ENCODE measurements at regions not wholly inside any gene's neighbourhood (a gene's known extent, or its start where the extent isn't known, plus 50 kb on each side); places are given as distances from the start of the nearest gene placed in this dataset.

GRCh38 chr12:96099986-96100385, 64.6 kb upstream of the LTA4H start:
- CTCF ChIA-PET, result no interaction called here
- no peak overlapping the region for H3K4me3 ChIP-seq (ENCODE audit: low read depth, low read length)

GRCh38 chr12:96101806-96102205, 66.4 kb upstream of the LTA4H start:
- ChIA-PET POLR2A (no interaction called here), CTCF (no interaction called here)
- TF ChIP-seq CTCF (IDR thresholded peaks at IDR 0.05; ENCODE audit: insufficient read depth, low read length, missing control alignments), result no peak
- no peak for DNase-seq (ENCODE audit: low read depth, low spot score)
- no peak overlapping the region for H3K4me3 ChIP-seq (ENCODE audit: low read depth, low read length)

More at GRCh38 chr12:96099986-96100385, 64.6 kb upstream of the LTA4H start:
- TF ChIP-seq CTCF (IDR thresholded peaks at IDR 0.05; ENCODE audit: insufficient read depth, low read length, missing control alignments), result no peak
- no peak for DNase-seq (ENCODE audit: low read depth, low spot score)
- POLR2A ChIA-PET, result no interaction called here

GRCh38 chr12:96103067-96103644, 67.8 kb upstream of the LTA4H start:
- H3K4me3 ChIP-seq (ENCODE audit: low read depth, low read length), result no peak overlapping the region
- DNase-seq (ENCODE audit: low read depth, low spot score), result no peak
- TF ChIP-seq CTCF (IDR thresholded peaks at IDR 0.05; ENCODE audit: insufficient read depth, low read length, missing control alignments), result no peak
- POLR2A ChIA-PET, result no interaction called here
- CTCF ChIA-PET, result no interaction called here

GRCh38 chr12:96104566-96104965, 69.2 kb upstream of the LTA4H start:
- no peak overlapping the region for H3K4me3 ChIP-seq (ENCODE audit: low read depth, low read length)
- CTCF ChIA-PET, result no interaction called here
- POLR2A ChIA-PET, result no interaction called here
- DNase-seq (ENCODE audit: low read depth, low spot score), result no peak
- no peak for TF ChIP-seq CTCF (IDR thresholded peaks at IDR 0.05; ENCODE audit: insufficient read depth, low read length, missing control alignments)

- no peak overlapping the region for H3K4me3 ChIP-seq (ENCODE audit: low read depth, low read length)
- no peak for TF ChIP-seq CTCF (IDR thresholded peaks at IDR 0.05; ENCODE audit: insufficient read depth, low read length, missing control alignments)
- ChIA-PET POLR2A (no interaction called here), CTCF (interaction anchor here (1.2 kb wide), 1 partner anchor 33 kb away, joined by 3 read pairs; no protein-coding TSS in a partner anchor)
- DNase-seq (ENCODE audit: low read depth, low spot score), result no peak
These were observed 70.8 kb upstream of the LTA4H start for GRCh38 chr12:96106137-96106536.

- ChIA-PET POLR2A (no interaction called here), CTCF (no interaction called here)
- DNase-seq (ENCODE audit: low read depth, low spot score), result no peak
- no peak for TF ChIP-seq CTCF (IDR thresholded peaks at IDR 0.05; ENCODE audit: insufficient read depth, low read length, missing control alignments)
- H3K4me3 ChIP-seq (ENCODE audit: low read depth, low read length), result no peak overlapping the region
These were observed 71.8 kb upstream of the LTA4H start for GRCh38 chr12:96107236-96107635.

Measured in AG04449 (cell line).